ENCODE measurements at regions not wholly inside any gene's neighbourhood (a gene's known extent, or its start where the extent isn't known, plus 50 kb on each side); places are given as distances from the start of the nearest gene placed in this dataset.

- Histone ChIP-seq H3K36me3 (no peaks in the 10 kb centered on the region), H3K27ac (no peak overlapping the region), H3K4me3 (no peak overlapping the region), H3K9me3 (peaks cover 0 to 4% of the 10 kb centered on the region in 2 donors), H3K4me1 (no peaks in the 10 kb centered on the region), H3K27me3 (no peaks in the 10 kb centered on the region)
- intact Hi-C loops (cut with DNase I), result no loop called here
- no peak for TF ChIP-seq CTCF (IDR thresholded peaks at IDR 0.05)
- no peak for DNase-seq
- no peak for ATAC-seq
Observed at GRCh38 chr13:32936716-32937115, 79.5 kb upstream of the KL start.

- Histone ChIP-seq H3K27ac (no peak overlapping the region), H3K4me3 (no peak overlapping the region), H3K36me3 (no peaks in the 10 kb centered on the region), H3K4me1 (no peaks in the 10 kb centered on the region), H3K27me3 (no peaks in the 10 kb centered on the region), H3K9me3 (peaks cover 0 to 3% of the 10 kb centered on the region in 2 donors)
- no peak for TF ChIP-seq CTCF (IDR thresholded peaks at IDR 0.05)
- ATAC-seq (no peak), DNase-seq (no peak)
- intact Hi-C loops (cut with DNase I), result no loop called here
Observed at GRCh38 chr13:32938314-32938713, 77.9 kb upstream of the KL start.

DNA sequence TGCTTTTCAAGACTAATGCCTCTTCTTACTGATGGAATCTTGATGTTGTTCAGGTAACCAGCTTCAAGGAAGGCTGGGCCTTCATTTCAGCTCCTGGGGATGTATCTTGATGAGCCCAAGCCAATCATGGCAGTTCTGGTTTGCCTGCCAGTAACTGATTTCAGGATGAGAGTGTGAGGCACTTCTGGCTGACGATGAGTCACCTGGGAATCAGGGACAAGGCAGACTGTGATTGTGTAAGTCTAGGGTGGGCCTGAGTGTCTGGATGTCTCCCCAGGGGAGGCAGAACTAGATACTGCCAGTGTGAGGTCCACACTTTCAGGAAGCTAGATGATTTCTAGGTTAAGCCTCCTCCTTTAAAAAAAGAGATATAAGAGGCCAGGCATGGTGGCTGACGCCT, 77.3 kb upstream of the KL start:
- Histone ChIP-seq H3K27ac (no peak overlapping the region), H3K9me3 (peaks cover 0 to 3% of the 10 kb centered on the region in 2 donors), H3K4me3 (no peak overlapping the region), H3K36me3 (no peaks in the 10 kb centered on the region), H3K27me3 (no peaks in the 10 kb centered on the region), H3K4me1 (no peaks in the 10 kb centered on the region)
- ATAC-seq, result no peak
- no peak for TF ChIP-seq CTCF (IDR thresholded peaks at IDR 0.05)
- intact Hi-C loops (cut with DNase I), result no loop called here
- no peak for DNase-seq

- Histone ChIP-seq H3K36me3 (no peaks in the 10 kb centered on the region), H3K27ac (no peak overlapping the region), H3K9me3 (peaks cover 0 to 3% of the 10 kb centered on the region in 2 donors), H3K4me1 (no peaks in the 10 kb centered on the region), H3K4me3 (no peak overlapping the region), H3K27me3 (no peaks in the 10 kb centered on the region)
- ATAC-seq (no peak), DNase-seq (peak in 1 of 4 donors; percentile 75)
- no peak for TF ChIP-seq CTCF (IDR thresholded peaks at IDR 0.05)
- intact Hi-C loops (cut with DNase I), result no loop called here
Observed at GRCh38 chr13:32940601-32941000, 75.6 kb upstream of the KL start.

DNA sequence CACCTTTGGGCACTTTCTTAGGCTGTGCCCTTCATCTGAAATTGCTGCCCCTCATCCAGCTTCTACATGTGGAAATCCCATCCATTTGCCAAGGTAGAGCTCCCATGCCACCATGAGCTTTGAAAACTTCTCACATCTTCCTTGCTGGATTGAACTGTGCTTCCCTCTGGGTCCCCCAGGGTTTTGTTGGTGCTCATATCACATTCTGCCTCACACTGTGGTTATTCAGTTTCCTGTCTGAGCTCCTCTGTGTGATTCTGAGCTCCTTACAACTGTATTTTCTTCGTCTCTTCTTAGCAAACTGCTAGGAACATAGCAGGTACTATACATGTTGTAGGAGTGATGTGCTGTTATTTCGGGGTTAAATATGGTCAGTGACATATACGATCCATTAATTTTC, 74.9 kb upstream of the KL start:
- no peak for ATAC-seq

More for the DNA sequence above, 74.9 kb upstream of the KL start:
- intact Hi-C loops (cut with DNase I), result no loop called here
- peaks cover 0 to 3% of the 10 kb centered on the region in 2 donors for H3K9me3 ChIP-seq
- no peak overlapping the region for H3K4me3 ChIP-seq
- no peak overlapping the region for H3K27ac ChIP-seq
- DNase-seq, result no peak
- H3K27me3 ChIP-seq, result no peaks in the 10 kb centered on the region
- no peak for TF ChIP-seq CTCF (IDR thresholded peaks at IDR 0.05)
- no peaks in the 10 kb centered on the region for H3K4me1 ChIP-seq
- no peaks in the 10 kb centered on the region for H3K36me3 ChIP-seq

Measured in left lung (tissue), 4 donors.